Activated CD4-positive, alpha-beta T cell treated with anti-CD3 and anti-CD28 coated beads, Interleukin-2, Interleukin-6, amounts not matched to agents 100 ng/mL and 50 ng/mL, durations not matched to agents 16 hours and 8 hours (primary cell): ENCODE measurements at regions not wholly inside any gene's neighbourhood (a gene's known extent, or its start where the extent isn't known, plus 50 kb on each side); places are given as distances from the start of the nearest gene placed in this dataset.

ENCODE experiments used
- DNase-seq: peaks from one replicate; pipeline ENCODE4 v3.0.0-alpha.2; 2020

DNA sequence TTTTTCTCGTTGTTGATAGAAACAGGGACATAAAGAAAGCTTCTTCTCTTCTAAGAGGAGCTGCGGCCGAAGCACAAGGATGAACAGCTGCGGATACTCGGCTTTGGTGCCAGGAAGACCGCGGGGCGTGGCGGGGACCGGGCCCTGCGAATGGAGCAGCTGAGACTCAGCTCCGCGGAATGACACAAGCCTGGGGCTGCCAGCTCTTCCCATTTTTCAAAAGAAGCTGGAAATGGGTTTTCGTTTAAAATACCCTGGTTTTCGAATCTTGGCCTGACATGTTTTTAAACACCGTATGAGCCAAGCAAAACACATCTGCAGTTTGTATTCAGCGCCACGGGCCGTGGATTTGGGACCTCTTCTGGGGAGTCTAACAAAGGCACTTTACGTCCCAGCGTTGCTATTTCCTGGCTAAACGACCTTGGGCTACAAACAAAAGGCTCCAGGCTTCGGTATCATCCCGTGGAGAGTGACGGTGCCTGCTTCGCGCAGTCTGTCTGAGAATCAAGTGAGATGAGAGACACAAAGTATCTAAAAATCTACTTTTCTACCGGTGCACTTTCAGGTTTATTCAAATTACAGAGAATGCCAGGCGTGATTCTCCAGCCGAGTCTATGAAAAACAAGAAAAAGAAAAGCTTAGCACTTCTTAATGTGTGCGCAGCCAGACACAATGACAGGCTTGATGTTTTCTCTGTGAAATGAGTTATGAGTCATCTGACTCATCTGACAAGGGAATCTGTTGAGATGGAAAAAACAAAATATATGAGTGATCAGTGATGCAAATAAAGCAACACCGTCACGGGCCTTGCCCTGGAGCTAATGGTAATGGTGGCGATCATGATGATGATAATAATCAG, 114.0 kb upstream of the TMEM132D start:
- DNase-seq: no peak

- DNase-seq: no peak
These were observed 114.8 kb upstream of the TMEM132D start for GRCh38 chr12:130018614-130019013.

GRCh38 chr12:130026608-130027176, 122.9 kb upstream of the TMEM132D start:
- peak; percentile 50 for DNase-seq

GRCh38 chr12:130027798-130028197, 124.0 kb upstream of the TMEM132D start:
- no peak for DNase-seq

DNA sequence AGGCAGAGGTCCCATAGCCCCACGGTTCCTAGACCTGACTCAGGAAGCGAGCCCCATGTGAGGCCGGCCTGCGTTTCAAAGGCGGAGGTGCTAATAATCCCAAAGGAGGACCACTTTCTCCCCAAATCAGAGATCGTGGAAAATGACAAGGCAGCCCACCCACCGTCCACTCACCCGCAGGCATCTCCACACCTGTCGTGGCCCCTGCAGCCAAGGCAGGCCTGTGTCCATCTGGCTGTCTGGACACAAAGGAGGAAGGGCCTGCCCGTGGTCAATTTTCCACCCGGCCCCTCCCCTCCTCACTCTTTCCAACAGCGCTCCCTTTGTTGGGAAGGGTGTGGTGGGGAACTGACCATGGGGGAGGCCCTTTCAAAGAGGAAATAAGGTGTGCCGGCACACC, 125.3 kb upstream of the TMEM132D start:
- DNase-seq: no peak

GRCh38 chr12:130031041-130031440, 127.2 kb upstream of the TMEM132D start:
- no peak for DNase-seq

GRCh38 chr12:130031571-130032189, 127.9 kb upstream of the TMEM132D start:
- DNase-seq: peak; percentile 76

DNA sequence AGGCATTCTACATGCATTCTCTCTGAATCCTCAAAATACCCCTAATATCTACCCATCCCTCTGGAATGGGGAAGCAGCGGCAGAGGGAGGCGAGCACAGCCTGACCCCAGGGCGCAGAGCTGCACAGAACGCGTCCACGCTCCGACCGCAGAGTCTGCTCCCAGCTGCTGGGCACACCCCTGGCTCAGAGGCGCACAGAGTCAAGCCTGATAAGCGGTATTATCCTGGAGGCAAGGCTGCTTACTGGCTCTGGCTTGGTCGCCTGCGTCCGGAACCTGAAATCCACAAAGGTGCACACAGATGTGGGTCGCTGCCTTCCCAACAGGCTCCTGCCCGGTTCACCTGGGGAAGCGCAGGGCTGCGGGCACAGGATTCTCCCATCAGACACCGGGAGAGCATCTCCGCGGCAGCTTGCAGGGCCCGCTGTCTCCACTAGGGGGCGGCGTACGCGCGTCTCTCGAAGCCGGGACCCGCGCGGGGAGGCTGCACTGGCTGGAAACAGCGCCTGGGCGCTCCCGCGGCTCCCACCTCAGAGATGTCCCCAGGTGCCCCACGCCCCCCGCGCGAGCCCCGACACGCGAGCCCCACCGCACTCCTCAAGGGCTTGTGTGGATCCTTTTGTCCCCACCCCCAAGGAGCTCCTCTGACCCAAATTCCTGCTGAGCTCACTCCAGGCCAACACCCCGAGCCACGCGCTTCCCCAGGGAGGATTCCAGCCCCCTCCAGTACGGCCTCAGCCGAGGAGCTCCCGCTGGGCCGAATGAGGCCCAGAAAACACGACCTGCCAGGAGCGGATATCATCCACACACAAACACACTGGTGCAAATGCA, 120.1 kb upstream of the FZD10 start:
- peak; percentile 49 for DNase-seq

- no peak for DNase-seq
These were observed 118.4 kb upstream of the FZD10 start for GRCh38 chr12:130043685-130044406.

- DNase-seq: no peak
These were observed 117.2 kb upstream of the FZD10 start for GRCh38 chr12:130044991-130045621.

DNA sequence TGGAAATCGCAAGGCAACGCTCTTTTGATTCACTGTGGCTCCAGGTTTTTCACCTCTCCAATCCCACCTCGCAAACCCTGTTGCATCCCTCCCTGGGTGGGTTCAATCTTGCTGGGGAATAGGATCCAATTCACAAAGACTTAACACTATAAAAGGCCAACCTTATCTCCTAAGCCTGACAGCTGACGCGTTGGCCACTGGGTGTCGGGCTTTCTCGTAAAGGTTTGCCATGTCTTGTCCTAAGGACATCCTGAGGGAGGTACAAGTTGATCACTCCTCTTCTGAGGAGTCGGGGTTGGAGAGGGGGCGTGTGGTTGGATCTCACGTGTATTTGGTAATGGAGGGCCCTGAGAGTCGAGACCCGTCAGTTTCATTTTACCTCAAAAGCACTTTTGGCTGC, 112.6 kb upstream of the FZD10 start:
- no peak for DNase-seq

DNA sequence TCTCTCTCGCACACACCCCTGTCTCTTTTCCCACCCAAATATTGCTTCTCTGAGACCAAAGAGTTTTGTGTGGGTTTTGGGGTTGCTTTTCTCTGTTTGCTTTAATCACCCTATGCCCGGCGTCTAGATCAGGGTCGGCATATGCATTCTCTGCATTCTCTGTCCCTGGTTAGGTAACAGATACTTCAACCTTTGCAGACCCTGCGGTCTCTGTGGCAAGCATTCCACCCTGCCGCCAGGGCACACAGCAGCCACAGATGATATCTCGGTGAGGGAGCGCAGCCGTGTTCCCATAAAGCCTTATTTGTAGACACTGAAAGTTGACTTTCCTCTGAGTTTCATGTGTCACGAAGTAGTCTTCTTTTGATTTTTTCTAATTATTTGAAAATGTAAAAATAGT, 110.4 kb upstream of the FZD10 start:
- DNase-seq: no peak

- DNase-seq: no peak
These were observed 108.6 kb upstream of the FZD10 start for GRCh38 chr12:130053651-130054069.

DNA sequence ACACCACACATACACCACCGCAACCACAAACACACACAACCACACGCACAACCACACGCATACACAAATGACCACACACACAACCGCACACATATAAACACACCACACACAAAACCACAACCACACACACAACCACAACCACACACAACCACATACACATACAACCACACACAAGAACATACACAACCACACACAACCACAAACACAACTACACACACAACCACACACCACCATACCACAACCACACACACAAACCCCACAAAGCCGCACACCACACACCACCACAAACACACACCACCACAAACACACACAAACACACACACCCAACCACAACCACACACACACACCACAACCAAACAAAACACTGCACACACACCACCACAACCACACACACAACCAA, 107.5 kb upstream of the FZD10 start:
- DNase-seq: no peak

DNA sequence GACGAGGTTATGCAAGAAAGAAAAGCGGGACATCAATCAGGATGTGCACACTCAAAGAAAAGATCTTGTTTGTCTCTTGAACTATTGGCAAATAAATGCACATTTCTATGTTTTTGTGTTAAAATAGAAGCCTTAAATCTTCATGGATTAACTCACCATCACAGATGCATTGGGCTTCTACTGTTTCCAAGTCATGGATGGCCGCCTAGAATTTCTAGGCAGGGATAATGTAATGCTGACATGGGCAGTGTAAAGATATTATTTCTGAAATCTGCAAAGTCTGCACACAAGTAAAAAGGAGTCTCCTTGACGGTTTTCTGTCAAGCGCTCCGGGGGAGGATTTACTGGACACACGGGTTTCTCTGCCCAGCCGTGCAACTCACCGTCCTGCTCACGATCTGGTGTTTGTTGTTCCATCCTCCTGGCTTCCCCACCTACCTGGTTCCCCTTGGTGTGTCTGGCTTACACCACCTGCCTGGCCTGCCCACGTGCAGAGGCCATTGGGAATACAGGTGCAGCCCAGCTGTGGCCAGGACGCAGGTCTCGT, 103.3 kb upstream of the FZD10 start:
- no peak for DNase-seq

DNA sequence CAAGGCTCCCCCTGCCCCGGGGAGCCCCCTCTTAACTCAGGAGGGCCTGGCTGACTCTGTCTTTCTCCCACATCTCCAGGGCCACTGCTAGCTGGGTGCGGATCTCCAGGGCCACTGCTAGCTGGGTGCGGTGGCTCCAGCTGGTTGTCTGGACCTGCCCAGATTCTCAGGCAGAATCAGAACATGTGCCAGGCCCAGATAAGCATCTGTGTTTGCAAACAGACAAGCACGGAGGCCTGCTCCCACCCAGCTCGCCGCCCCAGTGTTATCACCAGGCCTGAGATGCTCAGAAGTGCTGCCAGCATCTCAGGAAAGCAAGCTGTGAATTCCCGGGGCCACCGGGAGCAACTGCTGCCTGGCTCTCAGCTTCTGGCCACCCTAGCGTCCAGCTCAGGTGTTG, 98.4 kb upstream of the FZD10 start:
- no peak for DNase-seq

- no peak for DNase-seq
These were observed 97.3 kb upstream of the FZD10 start for GRCh38 chr12:130064999-130065398.

DNA sequence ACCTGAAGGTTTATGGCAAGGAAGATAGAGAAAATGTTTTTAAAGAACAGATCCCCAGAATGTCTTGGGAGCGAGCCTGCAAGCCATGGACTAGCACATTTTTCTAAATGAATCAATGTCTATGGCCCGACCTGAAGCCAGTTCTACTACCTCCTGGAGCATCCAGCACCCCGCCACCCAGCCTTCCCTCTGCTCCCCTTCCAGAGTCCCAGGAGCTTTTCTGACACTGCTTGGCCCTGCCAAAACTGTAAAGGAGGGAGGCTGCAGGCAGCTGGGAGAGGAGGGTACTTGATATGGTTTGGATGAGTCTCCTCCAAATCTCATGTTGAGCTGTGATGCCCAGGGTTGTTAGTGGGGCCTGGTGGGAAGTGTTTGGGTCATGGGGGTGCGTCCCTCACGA, 95.5 kb upstream of the FZD10 start:
- DNase-seq: no peak

DNA sequence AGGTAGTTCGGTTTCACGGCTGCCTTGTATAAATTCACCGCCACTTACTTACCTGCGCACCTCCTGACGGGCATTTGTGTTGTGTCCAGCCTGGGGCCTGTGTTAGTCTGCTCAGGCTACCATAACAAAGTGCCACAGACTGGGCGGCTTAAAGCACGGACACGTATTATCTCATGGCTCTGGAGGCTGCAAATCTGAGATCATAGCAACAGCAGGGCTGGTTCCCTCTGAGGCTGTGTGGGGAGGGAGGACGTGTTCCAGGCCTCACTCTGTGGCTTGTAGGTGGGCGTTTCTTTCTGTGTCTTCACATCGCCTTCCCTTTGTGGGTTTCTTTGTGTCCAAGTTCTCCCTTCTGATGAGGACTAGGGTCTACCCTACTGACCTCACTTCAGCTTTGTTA, 93.5 kb upstream of the FZD10 start:
- no peak for DNase-seq

GRCh38 chr12:130070126-130070611, 92.1 kb upstream of the FZD10 start:
- DNase-seq: no peak

- no peak for DNase-seq
These were observed 88.5 kb upstream of the FZD10 start for GRCh38 chr12:130073721-130074120.
